Upper lobe of left lung (tissue), 4 donors: ENCODE measurements at regions not wholly inside any gene's neighbourhood (a gene's known extent, or its start where the extent isn't known, plus 50 kb on each side); places are given as distances from the start of the nearest gene placed in this dataset.

Experiments
- EP300 ChIP-seq, 4 donors: sonication (generic); formaldehyde crosslinking; IDR thresholded peaks; one replicate each; pipeline ENCODE4 v1.5.1; 2017; ENCODE audit warnings: antibody characterized with exemption in 4 of 4, control low read depth in 2 of 4
- POLR2A ChIP-seq, 4 donors: fragments of 450-650 bp; IDR thresholded peaks; one replicate each; pipeline ENCODE4 v1.5.1; 2016 to 2017; ENCODE audit warnings: antibody characterized with exemption in 4 of 4, mild to moderate bottlenecking in 2 of 4
- POLR2AphosphoS5 ChIP-seq, 2 donors: sonication (generic); formaldehyde crosslinking; IDR thresholded peaks; one replicate each; pipeline ENCODE4 v1.5.1; 2017; ENCODE audit warnings: antibody characterized with exemption in 2 of 2
- TF ChIP-seq, protein P1 (sequence below), 6 experiments: fragments of 450-650 bp in 4 of 6; fragments of 200-600 bp in 2 of 6; sonication (generic) in 2 of 6; IDR thresholded peaks; one replicate each; pipeline ENCODE4 v1.5.1; 2016 to 2019; ENCODE audit warnings: antibody characterized with exemption in 6 of 6

DNA sequence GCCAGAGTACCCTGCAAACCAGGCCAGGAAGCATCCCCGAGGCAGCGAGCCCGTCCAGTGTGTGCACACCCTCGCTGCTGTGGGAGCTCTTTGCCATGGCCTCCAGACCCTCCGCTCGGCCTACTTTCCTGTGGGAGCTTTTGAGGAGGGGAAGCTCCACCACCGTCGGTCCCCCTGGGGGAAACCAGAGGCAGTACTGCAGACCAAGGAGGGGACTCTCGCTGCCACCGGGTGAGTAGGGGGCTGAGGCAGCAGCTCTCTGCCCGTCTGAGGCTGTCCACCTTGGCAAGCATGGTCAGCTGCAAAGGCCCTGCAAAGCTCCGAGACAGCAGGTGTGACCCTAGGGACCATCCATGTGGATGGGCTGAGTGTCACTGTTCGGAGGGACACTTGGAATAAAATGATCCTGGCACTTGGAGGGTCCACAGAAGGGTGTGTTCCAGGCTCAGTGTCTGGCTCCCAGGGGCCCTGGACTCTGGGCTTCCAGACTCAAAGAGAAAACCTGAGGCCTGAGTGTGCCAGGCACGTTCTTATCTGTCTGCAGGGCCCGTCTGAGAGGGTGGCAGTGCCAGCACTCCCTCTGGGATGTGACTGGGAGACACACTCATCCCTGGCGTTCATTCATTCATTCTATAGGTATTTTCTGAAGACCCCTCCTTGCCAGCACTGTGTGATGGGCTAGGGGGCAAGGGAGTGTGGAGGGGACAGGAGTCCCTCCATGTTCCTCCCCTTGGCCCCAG, 282.8 kb upstream of the HS6ST1 start:
- TF ChIP-seq POLR2A (IDR thresholded peaks at IDR 0.05) = no peak
- TF ChIP-seq, protein P1, sequence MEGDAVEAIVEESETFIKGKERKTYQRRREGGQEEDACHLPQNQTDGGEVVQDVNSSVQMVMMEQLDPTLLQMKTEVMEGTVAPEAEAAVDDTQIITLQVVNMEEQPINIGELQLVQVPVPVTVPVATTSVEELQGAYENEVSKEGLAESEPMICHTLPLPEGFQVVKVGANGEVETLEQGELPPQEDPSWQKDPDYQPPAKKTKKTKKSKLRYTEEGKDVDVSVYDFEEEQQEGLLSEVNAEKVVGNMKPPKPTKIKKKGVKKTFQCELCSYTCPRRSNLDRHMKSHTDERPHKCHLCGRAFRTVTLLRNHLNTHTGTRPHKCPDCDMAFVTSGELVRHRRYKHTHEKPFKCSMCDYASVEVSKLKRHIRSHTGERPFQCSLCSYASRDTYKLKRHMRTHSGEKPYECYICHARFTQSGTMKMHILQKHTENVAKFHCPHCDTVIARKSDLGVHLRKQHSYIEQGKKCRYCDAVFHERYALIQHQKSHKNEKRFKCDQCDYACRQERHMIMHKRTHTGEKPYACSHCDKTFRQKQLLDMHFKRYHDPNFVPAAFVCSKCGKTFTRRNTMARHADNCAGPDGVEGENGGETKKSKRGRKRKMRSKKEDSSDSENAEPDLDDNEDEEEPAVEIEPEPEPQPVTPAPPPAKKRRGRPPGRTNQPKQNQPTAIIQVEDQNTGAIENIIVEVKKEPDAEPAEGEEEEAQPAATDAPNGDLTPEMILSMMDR (IDR thresholded peaks at IDR 0.05) = no peak
- no peak for TF ChIP-seq EP300 (IDR thresholded peaks at IDR 0.05)
- no peak for TF ChIP-seq POLR2AphosphoS5 (IDR thresholded peaks at IDR 0.05)
